ENCODE measurements at regions not wholly inside any gene's neighbourhood (a gene's known extent, or its start where the extent isn't known, plus 50 kb on each side); places are given as distances from the start of the nearest gene placed in this dataset.
"Not testable (repeated sequence)": the region's sequence is repeated elsewhere in the genome, so short reads cannot be mapped to it uniquely, and the experiment has no call there.

- DNase-seq: no peak
Observed at GRCh38 chr6:15897063-15897876, 231.6 kb upstream of the MYLIP start.

DNA sequence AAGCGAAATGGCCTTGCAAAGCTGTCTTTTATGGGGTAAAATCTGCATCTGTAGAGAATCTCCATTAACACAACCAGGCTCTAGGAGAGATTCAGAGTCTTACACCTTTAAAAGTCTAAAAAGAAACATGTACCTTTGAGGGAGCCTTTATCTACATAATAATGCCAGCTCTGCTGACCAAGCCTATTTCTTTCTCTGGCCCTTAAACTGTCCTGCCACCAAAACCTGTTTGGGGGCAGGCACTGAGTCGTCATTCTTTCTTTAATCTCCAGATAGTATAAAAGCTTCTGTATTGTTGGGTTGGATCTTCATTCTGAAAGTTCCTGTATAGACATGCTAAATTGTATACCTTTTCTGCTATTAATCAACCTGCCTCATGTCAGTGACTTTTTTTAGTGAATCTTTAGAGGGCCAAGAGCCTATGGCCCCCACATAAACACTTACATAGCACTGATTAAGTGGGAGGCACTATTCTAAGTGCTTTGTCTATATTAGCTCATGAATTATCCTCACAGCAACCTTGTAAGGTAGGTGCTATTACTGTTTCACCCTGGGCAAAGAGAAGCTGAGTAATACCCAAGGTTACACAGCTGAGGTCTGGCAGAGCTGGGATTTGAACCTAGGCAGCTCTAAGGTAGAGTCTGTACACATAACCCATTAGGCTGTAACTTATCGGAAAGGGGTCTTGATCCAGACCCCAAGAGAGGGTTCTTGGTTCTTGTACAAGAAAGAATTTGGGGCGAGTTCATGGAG lies 232.3 kb upstream of the DTNBP1 start:
- no peak for DNase-seq

GRCh38 chr6:15893556-15894253 lies 230.9 kb upstream of the DTNBP1 start:
- DNase-seq: no peak

GRCh38 chr6:15892369-15892768 lies 229.5 kb upstream of the DTNBP1 start:
- DNase-seq: no peak

GRCh38 chr6:15888798-15889772 lies 226.3 kb upstream of the DTNBP1 start:
- no peak for DNase-seq

DNA sequence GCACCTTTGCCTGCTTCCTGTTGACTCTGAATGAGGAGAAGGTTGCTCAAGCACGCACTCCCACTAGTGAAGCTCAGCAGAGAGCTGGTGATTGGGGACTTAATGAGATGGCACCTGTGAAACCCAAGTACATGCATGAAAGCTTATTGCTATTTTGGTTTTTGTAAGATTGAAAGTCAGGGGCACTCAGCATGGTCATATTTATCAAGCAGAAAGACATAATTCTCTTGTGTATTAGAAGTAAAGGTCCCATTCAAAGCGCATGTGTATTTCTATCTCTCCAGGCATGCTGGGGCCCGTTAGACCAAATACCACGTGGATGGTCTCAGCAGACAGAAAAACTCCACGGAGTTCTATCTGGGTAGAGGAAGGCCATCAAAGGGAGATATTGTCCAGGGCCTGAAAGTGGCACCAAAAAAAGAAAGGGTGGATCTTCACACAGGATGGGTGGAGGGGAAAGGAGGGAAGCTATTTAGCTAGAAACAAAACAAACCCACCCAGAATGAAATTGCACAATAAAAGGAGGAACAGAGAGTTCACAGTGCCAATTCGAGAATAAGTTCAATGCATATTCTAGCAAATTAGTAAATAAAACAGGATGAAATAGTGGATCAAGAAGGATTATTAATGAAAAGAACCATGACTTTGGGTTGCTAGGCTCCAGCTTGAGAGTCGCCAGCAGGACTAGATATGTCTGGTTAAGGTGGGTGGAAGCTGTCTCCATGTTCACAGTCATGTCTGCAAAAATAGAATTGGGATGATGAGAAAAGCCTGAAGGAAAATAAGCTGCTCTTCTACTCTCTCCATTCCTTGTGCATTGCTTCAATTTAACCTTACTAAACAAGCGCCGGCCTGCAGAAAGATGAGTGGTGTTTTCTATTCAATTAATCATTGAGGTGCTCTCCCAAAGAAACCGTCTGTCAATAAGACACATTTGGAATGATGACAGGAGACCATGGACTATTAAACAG lies 224.9 kb upstream of the DTNBP1 start:
- DNase-seq: no peak

- no peak for DNase-seq
Observed at GRCh38 chr6:15885624-15886023, 222.8 kb upstream of the DTNBP1 start.

GRCh38 chr6:15883593-15883992 lies 220.8 kb upstream of the DTNBP1 start:
- DNase-seq: not testable (repeated sequence)

GRCh38 chr6:15882915-15883314 lies 220.1 kb upstream of the DTNBP1 start:
- no peak for DNase-seq

DNA sequence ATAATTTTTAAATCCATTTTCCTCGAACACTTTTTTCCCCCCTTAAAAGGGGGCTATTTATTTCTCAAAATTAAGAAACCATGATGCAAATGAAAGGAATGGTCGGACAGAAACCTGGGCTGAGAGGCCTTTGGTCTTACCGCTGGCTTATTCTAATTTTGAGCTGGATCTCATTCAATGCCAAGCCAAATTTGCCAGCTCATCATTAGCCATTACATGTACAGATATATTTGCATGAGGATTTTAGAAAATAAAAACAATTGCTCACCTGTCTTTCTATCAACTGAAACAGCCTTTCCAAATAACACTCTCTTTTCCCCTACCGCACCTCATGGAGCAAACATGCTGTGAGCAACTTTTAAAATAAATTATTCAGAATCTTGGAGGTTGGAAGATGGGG lies 219.5 kb upstream of the DTNBP1 start:
- DNase-seq: no peak

DNA sequence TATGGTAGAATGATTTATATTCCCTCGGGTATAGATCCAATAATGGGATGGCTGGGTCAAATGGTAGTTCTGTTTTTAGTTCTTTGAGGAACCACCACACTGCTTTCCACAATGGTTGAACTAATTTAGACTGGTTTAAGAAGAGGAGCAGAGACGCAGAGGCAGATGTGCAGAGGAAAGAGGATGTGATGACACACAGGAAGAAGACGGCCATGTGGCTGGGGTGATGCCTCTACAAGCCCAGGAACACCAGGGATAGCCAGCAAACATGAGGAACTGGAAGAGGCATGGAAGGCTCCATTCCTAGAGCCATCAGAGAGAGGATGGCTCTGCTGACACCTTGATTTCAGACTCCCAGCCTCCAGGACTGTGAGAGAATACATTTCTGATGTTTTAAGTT lies 218.3 kb upstream of the DTNBP1 start:
- DNase-seq: no peak

DNA sequence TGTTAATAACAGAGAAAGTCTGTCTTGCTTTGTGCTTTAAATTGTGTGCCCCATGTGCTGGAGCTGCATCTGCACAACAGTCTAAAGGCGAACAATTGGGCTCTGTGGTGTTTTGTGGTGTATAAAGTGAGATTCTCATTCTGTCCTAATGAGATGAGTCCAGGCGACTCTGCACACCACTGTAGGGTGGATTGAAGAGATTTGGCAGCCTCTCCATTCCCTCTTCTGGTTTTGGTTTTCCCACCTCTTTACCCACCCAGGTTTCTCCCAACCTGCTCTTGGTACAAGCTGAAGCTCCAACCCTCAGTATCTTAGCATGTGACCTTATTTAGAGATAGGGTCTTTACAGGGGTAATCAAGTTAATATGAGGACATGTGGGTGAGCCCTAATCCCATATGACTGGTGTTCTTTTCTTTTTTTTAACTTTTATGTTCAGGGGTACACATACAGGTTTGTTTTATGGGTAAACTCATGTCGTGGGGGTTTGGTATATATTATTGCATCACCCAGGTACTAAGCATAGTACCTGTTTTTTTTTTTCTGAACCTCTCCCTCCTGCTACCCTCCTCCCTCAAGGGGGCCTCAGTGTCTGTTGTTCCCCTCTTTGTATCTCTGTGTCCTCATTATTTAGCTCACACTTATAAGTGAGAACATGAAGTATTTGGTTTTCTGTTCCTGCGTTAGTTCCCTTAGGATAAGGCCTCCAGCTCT lies 217.6 kb upstream of the DTNBP1 start:
- no peak for DNase-seq

- no peak for DNase-seq
Observed at GRCh38 chr6:15879371-15880261, 216.8 kb upstream of the DTNBP1 start.

GRCh38 chr6:15877231-15877630 lies 214.4 kb upstream of the DTNBP1 start:
- DNase-seq: no peak

- DNase-seq: no peak
Observed at GRCh38 chr6:15876406-15876805, 213.6 kb upstream of the DTNBP1 start.

DNA sequence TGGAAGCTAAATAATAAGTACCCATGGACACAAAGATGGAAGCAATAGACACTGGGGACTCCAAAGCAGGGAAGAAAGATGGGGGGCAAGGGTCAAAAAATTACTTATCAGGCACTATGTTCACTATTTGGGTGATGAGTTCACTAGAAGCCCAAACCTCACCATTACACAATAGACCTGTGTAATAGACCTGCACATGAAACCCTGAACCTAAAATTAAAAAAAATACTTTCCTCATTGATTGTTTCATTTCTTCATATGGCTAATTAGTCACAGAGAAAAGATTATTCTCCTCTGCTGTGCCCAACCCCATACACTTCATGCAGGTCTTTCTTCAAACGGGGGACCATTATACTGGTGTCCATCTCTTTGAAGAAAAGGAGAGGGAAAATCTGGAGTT lies 213.0 kb upstream of the DTNBP1 start:
- DNase-seq: no peak

DNA sequence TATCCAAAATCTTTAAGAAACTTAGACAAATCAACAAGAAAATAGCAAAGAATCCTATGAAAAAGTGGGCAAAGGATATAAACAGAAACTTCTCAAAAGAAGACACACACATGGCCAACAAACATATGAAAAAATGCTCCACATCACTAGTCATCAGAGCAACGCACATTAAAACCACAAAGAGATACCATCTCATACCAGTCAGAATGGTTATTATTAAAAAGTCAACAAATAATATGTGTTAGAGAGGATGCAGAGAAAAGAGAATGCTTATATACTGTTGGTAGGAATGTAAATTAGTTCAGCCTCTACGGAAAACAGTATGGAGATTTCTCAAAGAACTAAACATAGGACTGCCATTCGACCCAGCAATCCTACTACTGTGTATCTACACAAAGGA lies 212.0 kb upstream of the DTNBP1 start:
- DNase-seq: no peak

DNA sequence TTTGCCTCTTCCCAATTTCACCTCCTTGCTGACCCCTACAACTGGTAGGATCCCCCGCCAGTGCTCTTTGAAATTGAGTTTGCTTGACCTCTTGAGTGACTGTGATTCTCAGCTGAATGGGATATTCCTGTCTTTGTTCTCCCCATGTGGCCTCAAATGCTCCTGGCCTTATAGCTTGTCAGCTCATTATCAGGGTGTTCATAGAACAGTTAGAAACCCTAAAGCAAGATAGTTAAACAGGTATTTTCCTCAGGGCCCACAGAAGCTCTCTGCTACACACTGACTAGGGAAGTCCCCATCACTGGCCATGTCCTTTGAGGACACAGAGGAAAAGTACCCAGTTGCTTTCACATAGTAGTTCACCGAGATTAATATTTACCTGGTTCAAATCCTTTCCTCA lies 211.5 kb upstream of the DTNBP1 start:
- DNase-seq: no peak
